GM19193 (cell line): ENCODE measurements at regions not wholly inside any gene's neighbourhood (a gene's known extent, or its start where the extent isn't known, plus 50 kb on each side); places are given as distances from the start of the nearest gene placed in this dataset.

Experiments used
- POLR2A ChIP-seq: IDR thresholded peaks from 4 replicates; pipeline ENCODE4 v1.6.1; 2011; ENCODE audit not compliant: insufficient read depth, insufficient read length; ENCODE audit errors: extremely low read depth

DNA sequence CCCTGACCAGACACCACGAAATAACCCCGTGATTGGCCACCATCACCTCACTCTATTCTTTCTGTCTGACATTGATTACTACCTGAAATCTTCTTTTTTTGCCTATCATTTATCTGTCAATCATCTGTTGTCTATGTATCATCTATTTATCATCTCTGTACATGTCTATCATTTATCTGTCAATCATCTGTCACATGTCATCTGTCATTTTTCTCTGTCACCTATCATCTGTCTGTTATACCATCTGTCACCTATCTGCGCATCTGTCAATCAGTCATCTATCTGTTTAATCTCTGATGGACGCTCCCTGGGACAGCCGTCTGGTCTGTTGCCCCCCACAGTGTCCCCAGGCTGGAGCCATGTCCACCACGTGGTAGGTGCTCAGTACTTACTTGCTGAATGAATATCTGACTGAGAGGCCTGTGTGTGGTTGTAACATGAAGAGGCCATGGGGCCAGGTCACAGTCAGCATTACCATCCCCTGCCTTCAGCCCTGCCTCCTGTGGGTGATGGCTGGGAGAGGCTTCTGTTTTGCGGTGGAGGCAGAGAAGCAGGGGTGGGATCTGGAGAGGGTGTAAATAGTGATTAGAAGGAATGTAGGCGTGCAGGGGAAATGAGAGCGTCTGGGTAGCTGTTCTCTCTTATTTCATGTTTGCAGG is 302.7 kb downstream of the QKI start:
- TF ChIP-seq POLR2A = no peak

GRCh38 chr6:163716690-163717089 is 302.2 kb downstream of the QKI start:
- TF ChIP-seq POLR2A = no peak

DNA sequence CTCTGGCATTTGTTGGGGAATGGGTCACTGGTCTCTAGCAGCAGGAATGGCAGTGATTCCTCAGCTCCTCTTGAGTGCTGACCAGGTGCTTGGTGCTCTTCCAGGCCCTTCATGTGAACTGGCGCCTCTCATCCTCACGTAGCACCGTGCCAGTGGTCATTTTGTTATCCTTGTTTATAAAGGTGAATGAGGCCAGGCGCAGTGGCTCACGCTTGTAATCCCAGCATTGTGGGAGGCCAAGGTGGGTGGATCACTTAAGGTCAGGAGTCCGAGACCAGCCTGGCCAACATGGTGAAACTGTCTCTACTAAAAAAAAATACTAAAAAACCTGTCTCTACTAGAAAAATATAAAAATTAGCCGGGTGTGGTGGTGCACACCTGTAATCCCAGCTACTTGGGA is 301.3 kb downstream of the QKI start:
- TF ChIP-seq POLR2A = no peak

DNA sequence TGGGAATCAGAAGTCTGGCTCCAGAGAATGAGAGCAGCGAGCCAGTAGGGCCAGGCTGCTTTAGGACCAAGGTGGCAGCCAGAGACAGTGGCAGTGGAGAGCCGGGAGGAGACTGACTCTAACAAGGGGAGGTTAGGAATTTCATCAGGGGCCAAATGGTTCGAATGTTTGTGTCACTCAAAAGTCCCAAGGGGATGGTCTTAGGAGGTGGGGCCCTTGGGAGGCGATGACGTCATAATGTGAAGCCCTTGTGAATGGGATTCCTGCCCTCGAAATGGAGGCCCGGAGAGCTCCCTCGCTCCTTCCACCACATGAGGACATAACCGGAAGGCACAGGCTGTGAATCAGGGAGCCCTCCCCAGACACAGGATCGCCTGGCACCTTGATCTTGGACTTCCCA is 299.7 kb downstream of the QKI start:
- no peak for TF ChIP-seq POLR2A

DNA sequence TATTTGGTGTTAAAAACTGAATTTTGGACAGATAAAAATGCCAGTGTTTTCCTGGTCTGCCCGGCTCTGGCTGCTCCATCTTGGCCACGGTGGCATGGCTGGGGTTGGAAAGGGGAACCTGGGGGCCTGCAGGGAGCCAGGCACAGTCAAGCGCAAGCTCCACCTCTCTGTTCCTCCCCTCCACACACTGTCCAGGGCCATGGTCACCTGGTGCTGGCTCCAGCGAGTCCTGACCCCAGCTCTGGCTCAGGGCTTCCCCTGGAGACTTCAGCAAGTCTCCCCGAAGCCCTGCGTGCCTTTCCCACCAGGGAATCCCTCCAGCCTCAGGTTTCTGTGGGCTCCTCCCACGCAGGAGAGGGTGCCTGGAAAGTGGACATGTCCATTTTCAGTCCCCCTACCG is 298.5 kb downstream of the QKI start:
- TF ChIP-seq POLR2A = no peak

DNA sequence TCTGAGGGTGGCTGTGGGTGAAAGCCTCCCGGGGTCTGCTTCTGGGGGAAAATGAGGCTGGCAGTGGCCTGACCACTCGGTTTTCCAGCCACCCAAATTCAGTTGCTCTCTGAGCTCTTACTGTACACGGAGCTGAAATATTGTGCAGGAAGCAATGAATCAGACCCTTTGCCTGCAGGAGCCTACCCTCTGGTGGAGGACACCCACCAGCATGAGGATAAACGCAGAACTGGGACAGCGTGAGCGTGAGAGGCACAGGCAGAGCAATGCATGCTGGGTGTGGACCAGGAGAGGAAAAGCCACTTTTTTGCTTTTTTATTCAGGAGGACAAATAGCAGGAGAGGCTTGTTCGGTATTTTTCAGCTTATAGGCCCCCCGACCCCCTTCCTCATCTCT is 298.0 kb downstream of the QKI start:
- TF ChIP-seq POLR2A = no peak

- no peak for TF ChIP-seq POLR2A
These were observed 297.4 kb downstream of the QKI start for GRCh38 chr6:163711615-163712565.

GRCh38 chr6:163710532-163711470 is 296.3 kb downstream of the QKI start:
- no peak for TF ChIP-seq POLR2A

- no peak for TF ChIP-seq POLR2A
These were observed 295.2 kb downstream of the QKI start for GRCh38 chr6:163709693-163710092.

DNA sequence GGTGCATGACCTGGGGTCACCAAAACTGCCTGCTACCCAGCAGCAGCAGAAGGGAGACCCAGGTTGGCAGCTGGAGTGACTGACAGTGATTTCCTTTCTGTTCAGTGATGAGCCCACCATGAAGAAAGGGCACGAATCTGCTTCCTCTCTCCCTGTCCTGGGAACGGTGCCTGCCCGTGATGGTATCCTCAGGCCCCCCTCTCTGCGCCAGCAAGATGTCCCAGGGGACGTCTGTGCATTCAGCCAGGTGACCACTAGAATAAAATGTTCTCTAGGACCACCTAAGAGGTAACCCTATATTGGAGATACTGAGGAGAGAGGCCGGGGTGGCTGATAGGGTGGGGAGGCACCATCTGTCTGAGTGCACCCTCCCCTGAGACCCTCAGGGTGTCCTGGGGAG is 294.7 kb downstream of the QKI start:
- no peak for TF ChIP-seq POLR2A

DNA sequence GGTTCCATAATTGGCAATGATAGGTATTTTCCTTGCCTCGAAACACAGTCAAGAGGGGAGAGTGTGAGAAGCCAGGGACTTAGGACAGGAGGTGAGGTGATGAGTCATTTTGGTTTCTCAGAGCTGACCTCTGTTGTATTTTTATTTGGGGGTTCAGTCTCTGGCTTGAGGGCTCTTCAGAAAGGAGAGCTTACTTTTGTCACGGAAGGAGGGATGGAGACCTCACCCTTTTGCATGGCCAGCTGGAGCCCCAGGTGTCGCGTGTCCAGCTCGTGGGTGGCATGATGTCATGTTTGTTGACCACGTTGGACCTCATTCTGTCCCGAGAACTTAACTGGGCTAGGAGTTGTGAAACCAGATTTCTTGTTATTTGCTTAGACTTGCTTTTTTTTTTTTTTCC is 293.9 kb downstream of the QKI start:
- no peak for TF ChIP-seq POLR2A

- no peak for TF ChIP-seq POLR2A
These were observed 293.2 kb downstream of the QKI start for GRCh38 chr6:163707387-163708355.

DNA sequence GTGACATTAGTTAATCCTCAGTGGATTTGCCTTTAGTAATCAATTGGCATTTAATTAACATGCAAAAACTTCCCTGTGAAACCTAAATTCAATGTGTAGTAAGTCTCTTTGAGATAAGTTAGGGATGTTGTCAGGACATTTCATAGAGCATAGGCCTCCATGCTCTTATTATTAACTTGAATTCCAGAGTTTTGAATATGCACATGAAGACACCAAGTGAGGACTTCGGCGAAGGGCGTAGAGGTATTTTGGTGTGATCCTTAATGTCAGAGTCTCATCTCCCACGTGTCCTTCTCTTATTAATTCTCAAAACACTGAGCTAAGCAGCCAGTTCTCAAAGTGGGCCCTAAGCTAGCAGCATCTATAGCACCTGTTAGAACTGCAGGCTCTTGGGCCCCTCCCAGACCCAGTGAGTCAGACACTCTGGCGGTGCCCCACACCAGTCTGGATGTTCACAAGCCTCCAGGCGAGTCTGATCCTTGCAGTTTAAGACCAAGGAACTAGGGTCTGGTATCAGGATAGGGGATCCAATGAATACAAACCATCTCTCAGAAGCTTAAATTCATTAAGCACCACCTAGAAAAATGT is 292.1 kb downstream of the QKI start:
- no peak for TF ChIP-seq POLR2A
